ENCODE measurements at regions not wholly inside any gene's neighbourhood (a gene's known extent, or its start where the extent isn't known, plus 50 kb on each side); places are given as distances from the start of the nearest gene placed in this dataset.

- TF ChIP-seq ZNF550 (CRISPR knock-in tag; IDR thresholded peaks at IDR 0.05; ENCODE audit: borderline replicate concordance) = 0 out of 2 replicates have a peak, but pooled peaks have one; percentile 32
- TF ChIP-seq ZNF225 (CRISPR knock-in tag; IDR thresholded peaks at IDR 0.05) = peak; percentile 37; the same call in 1 of the 2 replicates
- TF ChIP-seq ZNF891 (CRISPR knock-in tag; IDR thresholded peaks at IDR 0.05) = no peak
- no peak for TF ChIP-seq ZNF563 (CRISPR knock-in tag; IDR thresholded peaks at IDR 0.05)
- no peak for TF ChIP-seq ZNF616 (CRISPR knock-in tag; IDR thresholded peaks at IDR 0.05; ENCODE audit: low read depth)
- no peak for TF ChIP-seq ZFAT (CRISPR knock-in tag; conservative IDR thresholded peaks at IDR 0.05)
- TF ChIP-seq HES4 (CRISPR knock-in tag; IDR thresholded peaks at IDR 0.05; ENCODE audit: borderline replicate concordance) = no peak
- TF ChIP-seq ETV6 (CRISPR knock-in tag; conservative IDR thresholded peaks at IDR 0.05) = no peak
- no peak for TF ChIP-seq SMC3 (IDR thresholded peaks at IDR 0.05; ENCODE audit: low read length)
- peak; percentile 19; the same call in 1 of the 2 replicates for TF ChIP-seq FOXO1 (CRISPR knock-in tag; IDR thresholded peaks at IDR 0.05)
- no peak for TF ChIP-seq ZNF10 (CRISPR knock-in tag; IDR thresholded peaks at IDR 0.05; ENCODE audit: borderline replicate concordance, low read depth)
- TF ChIP-seq TFDP2 (CRISPR knock-in tag; IDR thresholded peaks at IDR 0.05) = no peak
- TF ChIP-seq ZNF816 (CRISPR knock-in tag; IDR thresholded peaks at IDR 0.05; ENCODE audit: borderline replicate concordance) = no peak
- TF ChIP-seq, protein P1, sequence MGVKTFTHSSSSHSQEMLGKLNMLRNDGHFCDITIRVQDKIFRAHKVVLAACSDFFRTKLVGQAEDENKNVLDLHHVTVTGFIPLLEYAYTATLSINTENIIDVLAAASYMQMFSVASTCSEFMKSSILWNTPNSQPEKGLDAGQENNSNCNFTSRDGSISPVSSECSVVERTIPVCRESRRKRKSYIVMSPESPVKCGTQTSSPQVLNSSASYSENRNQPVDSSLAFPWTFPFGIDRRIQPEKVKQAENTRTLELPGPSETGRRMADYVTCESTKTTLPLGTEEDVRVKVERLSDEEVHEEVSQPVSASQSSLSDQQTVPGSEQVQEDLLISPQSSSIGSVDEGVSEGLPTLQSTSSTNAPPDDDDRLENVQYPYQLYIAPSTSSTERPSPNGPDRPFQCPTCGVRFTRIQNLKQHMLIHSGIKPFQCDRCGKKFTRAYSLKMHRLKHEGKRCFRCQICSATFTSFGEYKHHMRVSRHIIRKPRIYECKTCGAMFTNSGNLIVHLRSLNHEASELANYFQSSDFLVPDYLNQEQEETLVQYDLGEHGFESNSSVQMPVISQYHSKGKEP (CRISPR knock-in tag; IDR thresholded peaks at IDR 0.05) = no peak
- no peak for TF ChIP-seq HCFC1 (IDR thresholded peaks at IDR 0.05; ENCODE audit: low read depth, low read length)
- TF ChIP-seq PRPF4 (IDR thresholded peaks at IDR 0.05; ENCODE audit: low read depth, low read length, poor library complexity, severe bottlenecking) = no peak
- TF ChIP-seq ZNF784 (CRISPR knock-in tag; IDR thresholded peaks at IDR 0.05; ENCODE audit: borderline replicate concordance) = peak; percentile 63; the same call in 1 of the 2 replicates
- TF ChIP-seq, protein P2, sequence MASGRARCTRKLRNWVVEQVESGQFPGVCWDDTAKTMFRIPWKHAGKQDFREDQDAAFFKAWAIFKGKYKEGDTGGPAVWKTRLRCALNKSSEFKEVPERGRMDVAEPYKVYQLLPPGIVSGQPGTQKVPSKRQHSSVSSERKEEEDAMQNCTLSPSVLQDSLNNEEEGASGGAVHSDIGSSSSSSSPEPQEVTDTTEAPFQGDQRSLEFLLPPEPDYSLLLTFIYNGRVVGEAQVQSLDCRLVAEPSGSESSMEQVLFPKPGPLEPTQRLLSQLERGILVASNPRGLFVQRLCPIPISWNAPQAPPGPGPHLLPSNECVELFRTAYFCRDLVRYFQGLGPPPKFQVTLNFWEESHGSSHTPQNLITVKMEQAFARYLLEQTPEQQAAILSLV (CRISPR knock-in tag; IDR thresholded peaks at IDR 0.05; ENCODE audit: borderline replicate concordance) = no peak
- no peak for TF ChIP-seq KDM6A (CRISPR knock-in tag; IDR thresholded peaks at IDR 0.05; ENCODE audit: low read depth)
- TF ChIP-seq, protein P3, sequence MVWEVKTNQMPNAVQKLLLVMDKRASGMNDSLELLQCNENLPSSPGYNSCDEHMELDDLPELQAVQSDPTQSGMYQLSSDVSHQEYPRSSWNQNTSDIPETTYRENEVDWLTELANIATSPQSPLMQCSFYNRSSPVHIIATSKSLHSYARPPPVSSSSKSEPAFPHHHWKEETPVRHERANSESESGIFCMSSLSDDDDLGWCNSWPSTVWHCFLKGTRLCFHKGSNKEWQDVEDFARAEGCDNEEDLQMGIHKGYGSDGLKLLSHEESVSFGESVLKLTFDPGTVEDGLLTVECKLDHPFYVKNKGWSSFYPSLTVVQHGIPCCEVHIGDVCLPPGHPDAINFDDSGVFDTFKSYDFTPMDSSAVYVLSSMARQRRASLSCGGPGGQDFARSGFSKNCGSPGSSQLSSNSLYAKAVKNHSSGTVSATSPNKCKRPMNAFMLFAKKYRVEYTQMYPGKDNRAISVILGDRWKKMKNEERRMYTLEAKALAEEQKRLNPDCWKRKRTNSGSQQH (CRISPR knock-in tag; IDR thresholded peaks at IDR 0.05; ENCODE audit: low read depth) = no peak
- TF ChIP-seq ZNF800 (CRISPR knock-in tag; IDR thresholded peaks at IDR 0.05) = 0 out of 2 replicates have a peak, but pooled peaks have one; percentile 51
- TF ChIP-seq ZNF775 (CRISPR knock-in tag; IDR thresholded peaks at IDR 0.05; ENCODE audit: borderline replicate concordance) = no peak
Measured at GRCh38 chr16:85171004-85171758, 58.9 kb upstream of the CIBAR2 start (continued).
